HEK293 (cell line): ENCODE measurements at regions not wholly inside any gene's neighbourhood (a gene's known extent, or its start where the extent isn't known, plus 50 kb on each side); places are given as distances from the start of the nearest gene placed in this dataset.

Source experiments
- CTCF ChIA-PET: fragments of 350-600 bp; formaldehyde crosslinking; extraction: SDS; loops from one replicate; lab custom pipeline; 2021; ENCODE audit warnings: antibody characterized with exemption; lab: Yijun Ruan, JAX
- POLR2A ChIA-PET: fragments of 300-600 bp; formaldehyde crosslinking; extraction: SDS; loops from one replicate; lab custom pipeline; 2020; ENCODE audit warnings: antibody characterized with exemption, inconsistent platforms; lab: Yijun Ruan, JAX
- H3K27ac ChIP-seq: fragments of 200-500 bp; sonication (Bioruptor generic); 2 replicates; pipeline ENCODE4 v1.5.1; 2014; ENCODE audit warnings: low read depth, low read length, control low read depth, inconsistent platforms; ENCODE audit errors: extremely low read depth
- H3K36me3 ChIP-seq, 2 experiments: fragments of 200-500 bp in 1 of 2; sonication (Bioruptor generic) in 1 of 2; 1 replicate in 1 of 2; 2 replicates in 1 of 2; pipeline ENCODE4 v1.5.1; 2014 to 2017; ENCODE audit warnings: inconsistent platforms in 2 of 2, low read length in 2 of 2; ENCODE audit not compliant: control insufficient read depth in 2 of 2, insufficient read depth in 1 of 2
- H3K4me1 ChIP-seq: fragments of 200-500 bp; sonication (Bioruptor generic); 2 replicates; pipeline ENCODE4 v1.5.1; 2014; ENCODE audit warnings: mild to moderate bottlenecking, low read length, inconsistent platforms; ENCODE audit not compliant: control insufficient read depth, insufficient read depth
- H3K4me3 ChIP-seq: 2 replicates; pipeline ENCODE4 v1.5.1; 2011; ENCODE audit warnings: low read depth, mild to moderate bottlenecking, control low read depth, low read length, moderate library complexity
- H3K9me3 ChIP-seq: fragments of 200-500 bp; sonication (Bioruptor generic); 2 replicates; pipeline ENCODE4 v1.5.1; 2014; ENCODE audit warnings: low read depth, low read length, inconsistent platforms; ENCODE audit not compliant: control insufficient read depth, insufficient read depth
- GFI1B ChIP-seq: fragments of 450-650 bp; formaldehyde crosslinking; IDR thresholded peaks from 2 replicates; pipeline ENCODE4 v1.5.1; 2016; ENCODE audit warnings: missing biosample characterization, missing genetic modification characterization
- REPIN1 ChIP-seq: fragments of 450-650 bp; formaldehyde crosslinking; IDR thresholded peaks from 2 replicates; pipeline ENCODE4 v1.5.1; 2017; ENCODE audit warnings: missing biosample characterization, missing genetic modification characterization, low read depth
- ZBTB17 ChIP-seq: fragments of 450-650 bp; formaldehyde crosslinking; IDR thresholded peaks from 2 replicates; pipeline ENCODE4 v1.5.1; 2016; ENCODE audit warnings: missing biosample characterization, missing genetic modification characterization
- ZNF148 ChIP-seq: fragments of 450-650 bp; formaldehyde crosslinking; IDR thresholded peaks from 2 replicates; pipeline ENCODE4 v1.5.0; 2017; ENCODE audit warnings: missing biosample characterization, missing genetic modification characterization, borderline replicate concordance
- ZNF169 ChIP-seq: fragments of 450-650 bp; formaldehyde crosslinking; IDR thresholded peaks from 2 replicates; pipeline ENCODE4 v1.5.1; 2016; ENCODE audit warnings: missing biosample characterization, missing genetic modification characterization
- ZNF23 ChIP-seq: fragments of 450-650 bp; formaldehyde crosslinking; IDR thresholded peaks from 2 replicates; pipeline ENCODE4 v1.5.1; 2016; ENCODE audit warnings: missing biosample characterization, missing genetic modification characterization, borderline replicate concordance
- ZNF335 ChIP-seq: fragments of 450-650 bp; formaldehyde crosslinking; conservative IDR thresholded peaks from 2 replicates; pipeline ENCODE4 v1.5.1; 2016; ENCODE audit warnings: missing biosample characterization, missing genetic modification characterization
- ZNF341 ChIP-seq: fragments of 450-650 bp; formaldehyde crosslinking; IDR thresholded peaks from 2 replicates; pipeline ENCODE4; 2016; ENCODE audit warnings: low read depth, missing biosample characterization, missing genetic modification characterization
- ZNF350 ChIP-seq: fragments of 450-650 bp; formaldehyde crosslinking; IDR thresholded peaks from 2 replicates; pipeline ENCODE4 v1.5.0; 2017; ENCODE audit warnings: missing biosample characterization, mild to moderate bottlenecking, missing genetic modification characterization
- ZNF521 ChIP-seq: fragments of 450-650 bp; formaldehyde crosslinking; IDR thresholded peaks from 2 replicates; pipeline ENCODE4 v1.5.1; 2017; ENCODE audit warnings: missing biosample characterization, mild to moderate bottlenecking, missing genetic modification characterization
- ZNF596 ChIP-seq: fragments of 450-650 bp; IDR thresholded peaks from 2 replicates; pipeline ENCODE4 v1.5.0; 2018; ENCODE audit warnings: missing biosample characterization, mild to moderate bottlenecking, missing genetic modification characterization, moderate library complexity
- ZNF621 ChIP-seq: fragments of 450-650 bp; formaldehyde crosslinking; IDR thresholded peaks from 2 replicates; pipeline ENCODE4 v1.5.1; 2017; ENCODE audit warnings: missing biosample characterization, missing genetic modification characterization
- ZNF626 ChIP-seq: fragments of 450-650 bp; sonication (Bioruptor Pico); formaldehyde crosslinking; IDR thresholded peaks from 2 replicates; pipeline ENCODE4 v1.5.1; 2018; ENCODE audit warnings: missing biosample characterization, missing genetic modification characterization, inconsistent platforms
- ZNF768 ChIP-seq: fragments of 450-650 bp; formaldehyde crosslinking; IDR thresholded peaks from 2 replicates; pipeline ENCODE4 v1.5.1; 2018; ENCODE audit warnings: missing biosample characterization, mild to moderate bottlenecking, missing genetic modification characterization
- ZNF777 ChIP-seq: fragments of 450-650 bp; formaldehyde crosslinking; IDR thresholded peaks from 2 replicates; pipeline ENCODE4 v1.5.1; 2017; ENCODE audit warnings: missing biosample characterization, missing genetic modification characterization, borderline replicate concordance
- ZNF792 ChIP-seq: fragments of 450-650 bp; formaldehyde crosslinking; IDR thresholded peaks from 2 replicates; pipeline ENCODE4 v1.5.1; 2016; ENCODE audit warnings: missing biosample characterization, missing genetic modification characterization
- ZSCAN30 ChIP-seq: fragments of 450-650 bp; IDR thresholded peaks from 2 replicates; pipeline ENCODE4 v1.5.1; 2018; ENCODE audit warnings: missing biosample characterization, mild to moderate bottlenecking, missing genetic modification characterization, moderate library complexity
- TF ChIP-seq, protein P1 (sequence below): fragments of 450-650 bp; formaldehyde crosslinking; IDR thresholded peaks from 2 replicates; pipeline ENCODE4 v1.5.1; 2016; ENCODE audit warnings: missing biosample characterization, missing genetic modification characterization, borderline replicate concordance

DNA sequence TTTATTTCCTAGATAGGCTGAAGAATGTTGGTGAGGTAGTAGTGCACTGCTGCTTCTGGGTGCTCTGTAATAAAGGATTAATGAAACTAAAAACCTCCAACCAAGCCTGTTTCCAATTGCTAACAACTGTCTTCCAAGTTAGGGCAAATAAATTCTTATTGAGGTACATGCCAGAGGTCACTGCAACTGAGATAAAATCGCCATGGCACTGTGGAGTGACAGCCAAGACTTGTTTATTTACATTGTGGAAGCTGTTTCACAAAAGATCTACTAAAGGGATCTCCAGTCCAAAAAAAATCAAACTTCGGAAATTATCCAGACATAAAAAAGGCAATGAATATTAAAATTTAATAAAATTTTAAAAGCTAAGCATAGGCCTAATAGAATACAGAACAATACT, 65.2 kb downstream of the HYCC1 start:
- no peak for TF ChIP-seq ZNF768 (tag by site-specific recombination)
- no peak for TF ChIP-seq REPIN1 (tag by site-specific recombination)
- CTCF ChIA-PET = interaction anchor here (1.0 kb wide), 1 partner anchor 40 kb away, joined by 3 read pairs; no protein-coding TSS in a partner anchor
- Histone ChIP-seq H3K9me3 (no peaks in the 10 kb centered on the region), H3K4me1 (peaks cover 21% of the 10 kb centered on the region), H3K4me3 (no peak overlapping the region), H3K36me3 (peaks cover 0 to 5% of the 10 kb centered on the region in 2 experiments; a peak in 1 of 3 replicates), H3K27ac (no peak overlapping the region)
- POLR2A ChIA-PET = no interaction called here

GRCh38 chr7:22945584-22945983, 68.3 kb downstream of the HYCC1 start:
- Histone ChIP-seq H3K4me1 (peaks cover 21% of the 10 kb centered on the region), H3K4me3 (no peak overlapping the region), H3K27ac (no peak overlapping the region)
- POLR2A ChIA-PET = no interaction called here
- CTCF ChIA-PET = interaction anchor here (0.6 to 2.4 kb wide), 2 partner anchors 34 to 110 kb away, joined by 3 to 10 read pairs; no protein-coding TSS in a partner anchor
- TF ChIP-seq ZNF621 (tag by site-specific recombination) (no peak), ZNF341 (tag by site-specific recombination) (no peak), ZSCAN30 (no peak), ZNF777 (tag by site-specific recombination) (no peak), ZNF169 (no peak), ZNF626 (tag by site-specific recombination) (no peak), ZNF521 (tag by site-specific recombination) (no peak), ZBTB17 (tag by site-specific recombination) (no peak), GFI1B (no peak), ZNF596 (tag by site-specific recombination) (no peak), ZNF350 (tag by site-specific recombination) (no peak), ZNF792 (no peak), ZNF148 (tag by site-specific recombination) (no peak), ZNF23 (tag by site-specific recombination) (no peak), ZNF335 (no peak)
- TF ChIP-seq, protein P1, sequence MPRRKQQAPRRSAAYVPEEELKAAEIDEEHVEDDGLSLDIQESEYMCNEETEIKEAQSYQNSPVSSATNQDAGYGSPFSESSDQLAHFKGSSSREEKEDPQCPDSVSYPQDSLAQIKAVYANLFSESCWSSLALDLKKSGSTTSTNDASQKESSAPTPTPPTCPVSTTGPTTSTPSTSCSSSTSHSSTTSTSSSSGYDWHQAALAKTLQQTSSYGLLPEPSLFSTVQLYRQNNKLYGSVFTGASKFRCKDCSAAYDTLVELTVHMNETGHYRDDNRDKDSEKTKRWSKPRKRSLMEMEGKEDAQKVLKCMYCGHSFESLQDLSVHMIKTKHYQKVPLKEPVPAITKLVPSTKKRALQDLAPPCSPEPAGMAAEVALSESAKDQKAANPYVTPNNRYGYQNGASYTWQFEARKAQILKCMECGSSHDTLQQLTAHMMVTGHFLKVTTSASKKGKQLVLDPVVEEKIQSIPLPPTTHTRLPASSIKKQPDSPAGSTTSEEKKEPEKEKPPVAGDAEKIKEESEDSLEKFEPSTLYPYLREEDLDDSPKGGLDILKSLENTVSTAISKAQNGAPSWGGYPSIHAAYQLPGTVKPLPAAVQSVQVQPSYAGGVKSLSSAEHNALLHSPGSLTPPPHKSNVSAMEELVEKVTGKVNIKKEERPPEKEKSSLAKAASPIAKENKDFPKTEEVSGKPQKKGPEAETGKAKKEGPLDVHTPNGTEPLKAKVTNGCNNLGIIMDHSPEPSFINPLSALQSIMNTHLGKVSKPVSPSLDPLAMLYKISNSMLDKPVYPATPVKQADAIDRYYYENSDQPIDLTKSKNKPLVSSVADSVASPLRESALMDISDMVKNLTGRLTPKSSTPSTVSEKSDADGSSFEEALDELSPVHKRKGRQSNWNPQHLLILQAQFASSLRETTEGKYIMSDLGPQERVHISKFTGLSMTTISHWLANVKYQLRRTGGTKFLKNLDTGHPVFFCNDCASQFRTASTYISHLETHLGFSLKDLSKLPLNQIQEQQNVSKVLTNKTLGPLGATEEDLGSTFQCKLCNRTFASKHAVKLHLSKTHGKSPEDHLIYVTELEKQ = no peak
- TF ChIP-seq, all 188 proteins: peak for 0
- H3K36me3 ChIP-seq = peaks cover 0 to 5% of the 10 kb centered on the region in 2 experiments; a peak in 1 of 3 replicates
- H3K9me3 ChIP-seq = no peaks in the 10 kb centered on the region
